HCT116 (cell line): ENCODE measurements at regions not wholly inside any gene's neighbourhood (a gene's known extent, or its start where the extent isn't known, plus 50 kb on each side); places are given as distances from the start of the nearest gene placed in this dataset.
"Not testable (repeated sequence)": the region's sequence is repeated elsewhere in the genome, so short reads cannot be mapped to it uniquely, and the experiment has no call there.

Source experiments
- CEBPB ChIP-seq: IDR thresholded peaks from 2 replicates; pipeline ENCODE4 v1.6.1; 2012; ENCODE audit warnings: low read depth
- ELF1 ChIP-seq: IDR thresholded peaks from 2 replicates; pipeline ENCODE4 v1.6.1; 2012; ENCODE audit warnings: low read depth, borderline replicate concordance
- EZH2phosphoT487 ChIP-seq: fragments of 200-600 bp; IDR thresholded peaks from 2 replicates; pipeline ENCODE4 v1.6.1; 2018; ENCODE audit warnings: antibody characterized with exemption, borderline replicate concordance
- FOSL1 ChIP-seq: IDR thresholded peaks from 2 replicates; pipeline ENCODE4 v1.6.1; 2012; ENCODE audit warnings: low read depth
- POLR2A ChIP-seq: IDR thresholded peaks from 2 replicates; pipeline ENCODE4 v1.7.0; 2011; ENCODE audit warnings: borderline replicate concordance; ENCODE audit not compliant: insufficient read depth, insufficient read length; ENCODE audit errors: extremely low read depth
- POLR2AphosphoS5 ChIP-seq: IDR thresholded peaks from 2 replicates; pipeline ENCODE4 v1.6.1; 2011; ENCODE audit warnings: mild to moderate bottlenecking, low read depth, low read length, moderate library complexity
- SIN3A ChIP-seq: IDR thresholded peaks from 2 replicates; pipeline ENCODE4 v1.6.1; 2012; ENCODE audit warnings: low read depth
- SRF ChIP-seq: IDR thresholded peaks from 2 replicates; pipeline ENCODE4 v1.6.1; 2012; ENCODE audit warnings: low read depth
- YY1 ChIP-seq: IDR thresholded peaks from 2 replicates; pipeline ENCODE4 v1.6.1; 2011; ENCODE audit warnings: low read length, low read depth, moderate library complexity, mild to moderate bottlenecking; ENCODE audit not compliant: insufficient replicate concordance; ENCODE audit errors: extremely low read depth
- ZNF274 ChIP-seq: fragments of 200-500 bp; sonication (Bioruptor generic); IDR thresholded peaks from 2 replicates; pipeline ENCODE4 v1.6.1; 2014; ENCODE audit warnings: mild to moderate bottlenecking, low read depth, low read length, inconsistent platforms
- TF ChIP-seq, protein P1 (sequence below), 3 experiments: fragments of 200-600 bp in 1 of 3; sonication (generic) in 1 of 3; IDR thresholded peaks in 2 of 3; conservative IDR thresholded peaks in 1 of 3; 2 replicates each; pipeline ENCODE4 v1.5.1; 2012 to 2017; ENCODE audit warnings: low read depth in 2 of 3, low read length in 2 of 3, antibody characterized with exemption in 1 of 3, borderline replicate concordance in 1 of 3, control low read depth in 1 of 3, mild to moderate bottlenecking in 1 of 3, mixed read lengths in 1 of 3, mixed run types in 1 of 3, moderate library complexity in 1 of 3; ENCODE audit not compliant: insufficient read depth in 1 of 3
- TF ChIP-seq, protein P2 (sequence below): IDR thresholded peaks from 2 replicates; pipeline ENCODE4 v1.6.1; 2012; ENCODE audit warnings: low read depth

DNA sequence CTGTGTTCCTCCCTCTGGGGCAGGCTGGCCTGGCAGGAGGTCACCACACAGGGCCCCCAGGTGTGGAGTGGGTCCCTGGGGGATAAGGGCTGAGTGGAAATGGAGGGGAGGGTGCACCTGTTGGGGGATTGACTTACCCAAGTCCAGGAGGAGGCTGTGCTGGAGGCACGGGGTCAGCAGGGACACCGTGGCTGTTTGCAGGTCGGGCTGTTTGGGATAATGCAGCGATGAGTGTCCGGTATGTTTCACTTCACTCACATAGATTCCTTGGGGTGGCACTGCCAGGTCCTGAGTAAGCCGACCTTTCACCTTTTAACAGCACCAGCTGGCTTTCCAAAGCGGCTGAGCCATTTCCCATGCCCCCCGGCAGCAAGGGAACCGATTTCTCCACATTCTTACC is 113.0 kb downstream of the NPIPB11 start:
- not testable (repeated sequence) for TF ChIP-seq POLR2A, ELF1, EZH2phosphoT487, ZNF274, POLR2AphosphoS5, SRF, YY1, FOSL1, CEBPB, SIN3A
- TF ChIP-seq, protein P1, sequence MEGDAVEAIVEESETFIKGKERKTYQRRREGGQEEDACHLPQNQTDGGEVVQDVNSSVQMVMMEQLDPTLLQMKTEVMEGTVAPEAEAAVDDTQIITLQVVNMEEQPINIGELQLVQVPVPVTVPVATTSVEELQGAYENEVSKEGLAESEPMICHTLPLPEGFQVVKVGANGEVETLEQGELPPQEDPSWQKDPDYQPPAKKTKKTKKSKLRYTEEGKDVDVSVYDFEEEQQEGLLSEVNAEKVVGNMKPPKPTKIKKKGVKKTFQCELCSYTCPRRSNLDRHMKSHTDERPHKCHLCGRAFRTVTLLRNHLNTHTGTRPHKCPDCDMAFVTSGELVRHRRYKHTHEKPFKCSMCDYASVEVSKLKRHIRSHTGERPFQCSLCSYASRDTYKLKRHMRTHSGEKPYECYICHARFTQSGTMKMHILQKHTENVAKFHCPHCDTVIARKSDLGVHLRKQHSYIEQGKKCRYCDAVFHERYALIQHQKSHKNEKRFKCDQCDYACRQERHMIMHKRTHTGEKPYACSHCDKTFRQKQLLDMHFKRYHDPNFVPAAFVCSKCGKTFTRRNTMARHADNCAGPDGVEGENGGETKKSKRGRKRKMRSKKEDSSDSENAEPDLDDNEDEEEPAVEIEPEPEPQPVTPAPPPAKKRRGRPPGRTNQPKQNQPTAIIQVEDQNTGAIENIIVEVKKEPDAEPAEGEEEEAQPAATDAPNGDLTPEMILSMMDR (IDR thresholded peaks at IDR 0.05 in 2 of 3, conservative IDR thresholded peaks at IDR 0.05 in 1 of 3; ENCODE audit: borderline replicate concordance in 1 of 3, insufficient read depth in 1 of 3, low read depth in 2 of 3, low read length in 2 of 3) = not testable (repeated sequence)
- TF ChIP-seq, protein P2, sequence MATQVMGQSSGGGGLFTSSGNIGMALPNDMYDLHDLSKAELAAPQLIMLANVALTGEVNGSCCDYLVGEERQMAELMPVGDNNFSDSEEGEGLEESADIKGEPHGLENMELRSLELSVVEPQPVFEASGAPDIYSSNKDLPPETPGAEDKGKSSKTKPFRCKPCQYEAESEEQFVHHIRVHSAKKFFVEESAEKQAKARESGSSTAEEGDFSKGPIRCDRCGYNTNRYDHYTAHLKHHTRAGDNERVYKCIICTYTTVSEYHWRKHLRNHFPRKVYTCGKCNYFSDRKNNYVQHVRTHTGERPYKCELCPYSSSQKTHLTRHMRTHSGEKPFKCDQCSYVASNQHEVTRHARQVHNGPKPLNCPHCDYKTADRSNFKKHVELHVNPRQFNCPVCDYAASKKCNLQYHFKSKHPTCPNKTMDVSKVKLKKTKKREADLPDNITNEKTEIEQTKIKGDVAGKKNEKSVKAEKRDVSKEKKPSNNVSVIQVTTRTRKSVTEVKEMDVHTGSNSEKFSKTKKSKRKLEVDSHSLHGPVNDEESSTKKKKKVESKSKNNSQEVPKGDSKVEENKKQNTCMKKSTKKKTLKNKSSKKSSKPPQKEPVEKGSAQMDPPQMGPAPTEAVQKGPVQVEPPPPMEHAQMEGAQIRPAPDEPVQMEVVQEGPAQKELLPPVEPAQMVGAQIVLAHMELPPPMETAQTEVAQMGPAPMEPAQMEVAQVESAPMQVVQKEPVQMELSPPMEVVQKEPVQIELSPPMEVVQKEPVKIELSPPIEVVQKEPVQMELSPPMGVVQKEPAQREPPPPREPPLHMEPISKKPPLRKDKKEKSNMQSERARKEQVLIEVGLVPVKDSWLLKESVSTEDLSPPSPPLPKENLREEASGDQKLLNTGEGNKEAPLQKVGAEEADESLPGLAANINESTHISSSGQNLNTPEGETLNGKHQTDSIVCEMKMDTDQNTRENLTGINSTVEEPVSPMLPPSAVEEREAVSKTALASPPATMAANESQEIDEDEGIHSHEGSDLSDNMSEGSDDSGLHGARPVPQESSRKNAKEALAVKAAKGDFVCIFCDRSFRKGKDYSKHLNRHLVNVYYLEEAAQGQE = not testable (repeated sequence)
